ENCODE measurements at regions not wholly inside any gene's neighbourhood (a gene's known extent, or its start where the extent isn't known, plus 50 kb on each side); places are given as distances from the start of the nearest gene placed in this dataset.
"Not testable (repeated sequence)": the region's sequence is repeated elsewhere in the genome, so short reads cannot be mapped to it uniquely, and the experiment has no call there.

DNA sequence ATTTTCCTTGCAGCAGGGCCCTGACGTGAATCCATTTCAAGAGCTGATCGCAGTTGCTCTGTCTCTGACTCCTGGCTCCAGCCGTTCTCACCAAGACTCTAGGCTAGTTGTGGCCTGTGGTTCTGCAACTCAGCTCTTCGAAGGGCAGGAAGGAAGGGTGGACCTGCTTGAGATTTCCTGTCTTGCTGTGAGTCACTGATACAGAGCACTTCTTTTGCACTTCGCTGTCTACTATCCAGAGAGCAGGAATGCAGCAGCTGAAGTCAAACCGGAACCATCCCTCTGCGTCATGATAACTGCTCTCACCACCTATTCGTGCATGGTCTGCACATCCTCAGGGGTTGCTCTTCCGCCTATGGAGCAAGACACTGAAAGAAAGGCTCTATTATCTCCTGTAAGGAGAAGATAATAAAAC is 59.7 kb downstream of the RAP2B start:
- peak; percentile 62 for DNase-seq

DNA sequence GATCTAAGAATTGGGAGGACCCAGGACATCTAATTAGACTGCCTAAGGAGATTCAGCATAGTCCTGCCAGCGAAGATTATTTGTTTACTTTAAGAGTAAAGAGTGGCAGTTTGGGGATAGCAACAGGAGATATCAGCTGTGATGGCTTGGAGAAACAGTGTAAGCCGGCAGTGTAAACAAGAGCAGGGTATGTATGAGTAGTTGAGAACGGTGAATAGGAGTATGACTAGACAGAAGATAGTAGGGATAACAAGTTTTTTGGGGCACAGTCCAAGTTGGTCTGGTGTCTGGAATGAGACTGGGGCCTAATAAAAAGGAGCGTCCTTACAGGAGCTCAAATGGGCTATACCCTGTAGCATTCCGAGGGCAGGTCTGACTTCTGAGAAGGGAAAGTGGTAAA is 64.9 kb downstream of the RAP2B start:
- not testable (repeated sequence) for DNase-seq

GRCh38 chr3:153230427-153230826 is 68.4 kb downstream of the RAP2B start:
- DNase-seq, result not testable (repeated sequence)

GRCh38 chr3:153231245-153231644 is 69.2 kb downstream of the RAP2B start:
- not testable (repeated sequence) for DNase-seq

DNA sequence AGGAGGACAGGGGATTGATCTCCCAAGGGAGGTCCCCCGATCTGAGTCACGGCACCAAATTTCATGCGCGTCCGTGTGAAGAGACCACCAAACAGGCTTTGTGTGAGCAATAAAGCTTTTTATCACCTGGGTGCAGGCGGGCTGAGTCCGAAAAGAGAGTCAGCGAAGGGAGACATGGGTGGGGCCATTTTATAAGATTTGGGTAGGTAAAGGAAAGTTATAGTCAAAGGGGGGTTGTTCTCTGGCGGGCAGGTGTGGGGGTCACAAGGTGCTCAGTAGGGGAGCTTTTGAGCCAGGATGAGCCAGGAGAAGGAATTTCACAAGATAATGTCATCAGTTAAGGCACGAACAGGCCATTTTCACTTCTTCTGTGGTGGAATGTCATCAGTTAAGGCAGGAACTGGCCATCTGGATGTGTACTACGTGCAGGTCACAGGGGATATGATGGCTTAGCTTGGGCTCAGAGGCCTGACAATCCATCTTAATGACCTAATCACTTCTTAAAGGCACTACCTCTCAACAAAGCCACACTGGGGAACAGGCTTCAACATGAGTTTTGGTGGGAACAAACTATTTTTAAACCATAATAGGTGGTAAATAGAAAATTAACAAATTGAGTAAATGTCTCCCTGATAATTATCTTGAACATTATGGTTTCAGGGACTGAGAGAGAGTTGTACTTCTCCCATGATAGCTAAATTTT is 70.2 kb downstream of the RAP2B start:
- DNase-seq, result not testable (repeated sequence)

GRCh38 chr3:153232851-153233271 is 70.8 kb downstream of the RAP2B start:
- DNase-seq, result no peak

- DNase-seq, result no peak
These were observed 72.0 kb downstream of the RAP2B start for GRCh38 chr3:153233986-153234385.

DNA sequence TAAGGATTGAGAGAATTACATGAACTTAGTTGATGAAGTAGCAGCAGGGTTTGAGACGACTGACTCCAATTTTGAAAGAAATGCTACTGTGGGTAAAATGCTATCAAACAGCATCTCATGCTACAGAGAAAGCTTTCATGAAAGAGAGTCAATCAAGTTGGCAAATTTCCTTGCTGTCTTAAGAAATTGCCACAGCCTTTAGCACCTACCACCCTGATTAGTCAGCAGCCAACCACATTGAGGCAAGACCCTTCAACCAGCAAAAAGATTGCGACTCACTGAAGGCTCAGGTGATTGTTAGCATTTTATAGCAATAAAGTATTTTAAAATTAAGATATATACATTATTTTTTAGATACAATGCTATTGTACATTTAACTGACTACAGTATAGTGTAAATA is 80.9 kb downstream of the RAP2B start:
- DNase-seq, result no peak

DNA sequence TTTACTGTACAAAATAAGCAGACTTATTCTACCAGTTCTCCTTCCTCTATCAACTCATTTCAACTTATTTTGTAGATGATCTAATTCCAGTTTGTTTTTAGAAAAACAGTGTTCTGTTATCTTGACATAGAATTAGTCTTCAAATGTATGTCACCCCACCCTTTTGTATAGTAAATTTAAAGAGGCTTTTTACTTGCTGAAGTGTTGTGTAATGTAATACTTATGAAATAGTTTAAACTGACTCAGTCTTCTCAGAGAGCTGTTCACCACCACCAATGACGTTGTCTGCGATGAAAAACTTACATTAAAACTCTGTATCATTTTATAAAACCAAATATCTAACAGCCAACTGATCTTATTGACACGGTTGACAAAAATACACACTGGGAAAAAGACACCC is 82.9 kb downstream of the RAP2B start:
- DNase-seq, result no peak

DNA sequence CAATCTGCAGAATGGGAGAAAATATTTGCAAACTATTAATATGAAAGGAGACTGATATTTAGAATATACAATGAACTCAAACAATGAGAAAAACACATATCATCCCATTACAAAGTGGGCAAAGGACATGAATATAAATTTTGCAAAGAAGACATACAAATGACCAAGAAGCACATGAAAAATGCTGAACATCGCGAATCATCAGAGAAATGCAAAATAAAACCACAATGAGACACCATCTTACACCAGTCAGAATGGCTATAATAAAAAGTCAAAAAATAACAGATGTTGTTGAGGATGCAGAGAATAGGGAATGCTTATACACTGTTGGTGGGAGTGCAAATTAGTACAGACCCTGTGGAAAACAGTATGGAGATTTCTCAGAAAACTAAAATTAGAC is 83.6 kb downstream of the RAP2B start:
- no peak for DNase-seq

GRCh38 chr3:153246331-153246730 is 84.3 kb downstream of the RAP2B start:
- DNase-seq, result no peak

DNA sequence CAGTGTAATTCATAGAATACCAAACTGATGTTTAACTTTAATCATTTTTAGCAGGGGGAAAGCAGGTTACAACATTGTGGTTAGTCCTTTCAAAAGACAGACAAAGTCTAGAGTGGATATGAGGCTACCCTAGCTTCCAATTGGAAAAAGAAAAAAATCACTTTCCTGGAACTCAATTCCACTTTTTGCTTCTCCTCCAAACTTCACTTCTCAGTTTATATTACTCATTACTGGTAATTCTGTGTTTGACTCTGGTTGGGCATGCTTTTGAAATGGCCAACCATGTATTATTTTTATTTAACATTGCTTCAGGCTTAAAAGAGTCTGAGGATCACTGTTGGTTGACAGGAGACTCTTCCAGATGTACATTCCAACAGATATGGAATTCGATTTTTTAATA is 84.8 kb downstream of the RAP2B start:
- no peak for DNase-seq

GRCh38 chr3:153247331-153248330 is 85.6 kb downstream of the RAP2B start:
- no peak for DNase-seq

GRCh38 chr3:153248835-153249234 is 86.8 kb downstream of the RAP2B start:
- not testable (repeated sequence) for DNase-seq

GRCh38 chr3:153249906-153250305 is 87.9 kb downstream of the RAP2B start:
- no peak for DNase-seq

- no peak for DNase-seq
These were observed 88.4 kb downstream of the RAP2B start for GRCh38 chr3:153250446-153250845.

DNA sequence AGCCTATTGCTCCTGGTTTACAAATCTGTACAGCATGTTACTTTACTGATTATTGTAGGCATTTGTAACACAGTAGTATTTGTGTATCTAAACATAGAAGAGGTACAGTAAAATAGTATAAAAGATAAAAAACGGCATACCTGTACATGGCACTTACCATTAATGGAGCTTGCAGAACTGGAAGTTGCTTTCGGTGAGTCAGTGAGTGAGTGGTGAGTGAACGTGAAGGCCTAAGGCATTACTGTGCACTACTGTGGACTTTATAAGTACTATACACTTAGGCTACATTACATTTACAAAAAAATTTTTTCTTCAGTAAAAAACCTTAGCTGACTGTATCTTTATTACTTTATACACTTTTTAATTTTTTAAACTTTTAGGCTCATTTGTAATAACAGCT is 90.9 kb downstream of the RAP2B start:
- DNase-seq, result no peak

GRCh38 chr3:153254361-153254760 is 92.3 kb downstream of the RAP2B start:
- no peak for DNase-seq

- no peak for DNase-seq
These were observed 95.8 kb downstream of the RAP2B start for GRCh38 chr3:153257673-153258351.

- DNase-seq, result no peak
These were observed 97.9 kb downstream of the RAP2B start for GRCh38 chr3:153259956-153260355.

DNA sequence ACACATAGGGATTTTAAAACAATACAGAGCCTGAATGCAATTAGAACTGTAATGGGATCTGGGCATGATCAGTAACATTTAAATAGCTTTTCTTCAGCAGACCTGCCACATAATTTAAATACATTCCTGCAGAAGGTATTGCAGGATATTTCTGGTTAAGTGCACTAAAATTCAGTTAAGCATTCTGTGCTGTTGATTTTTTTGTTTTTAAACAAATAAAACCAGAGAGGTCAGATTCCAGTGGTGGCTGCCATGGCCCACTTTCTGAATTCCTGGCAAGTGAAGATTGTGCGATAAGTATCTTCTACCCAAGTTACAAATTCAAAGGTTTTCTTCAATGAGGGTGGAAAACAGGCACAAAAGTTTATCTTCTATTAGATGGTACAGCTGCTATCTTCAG is 98.7 kb downstream of the RAP2B start:
- no peak for DNase-seq

- no peak for DNase-seq
These were observed 104.6 kb downstream of the RAP2B start for GRCh38 chr3:153266619-153267018.

DNA sequence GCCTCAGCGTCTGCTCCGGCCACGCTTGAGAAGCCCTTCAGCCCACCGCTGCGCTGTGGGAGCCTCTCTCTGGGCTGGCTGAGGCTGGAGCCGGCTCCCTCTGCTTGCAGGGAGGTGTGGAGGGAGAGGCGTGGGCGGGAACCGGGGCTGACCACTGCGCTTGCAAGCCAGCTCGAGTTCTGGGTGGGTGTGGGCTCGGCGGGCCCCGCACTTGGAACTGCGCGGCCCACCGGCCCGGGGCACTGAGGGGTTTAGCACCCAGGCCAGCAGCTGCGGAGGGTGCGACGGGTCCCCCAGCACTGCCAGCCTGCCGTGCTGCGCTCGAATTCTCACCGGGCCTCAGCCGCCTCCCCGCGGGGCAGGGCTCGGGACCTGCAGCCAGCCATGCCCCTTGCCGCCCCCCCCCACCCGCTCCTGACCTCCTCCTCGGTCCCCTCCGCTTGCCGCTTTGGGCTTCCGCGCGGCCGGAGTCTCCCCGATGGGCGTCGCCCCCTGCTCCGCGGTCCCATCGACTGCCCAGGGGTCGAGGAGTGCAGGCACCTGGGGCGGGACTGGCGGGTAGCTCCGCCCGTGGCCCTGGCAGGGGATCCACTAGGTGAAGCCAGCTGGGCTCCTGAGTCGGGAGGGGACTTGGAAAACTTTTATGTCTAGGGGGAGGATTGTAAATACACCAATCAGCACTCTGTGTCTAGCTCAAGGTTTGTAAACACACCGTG is 106.7 kb downstream of the RAP2B start:
- no peak for DNase-seq

All from activated CD4-positive, alpha-beta T cell treated with anti-CD3 and anti-CD28 coated beads for 48 hours (primary cell).